Keratinocyte (primary cell): ENCODE measurements at regions not wholly inside any gene's neighbourhood (a gene's known extent, or its start where the extent isn't known, plus 50 kb on each side); places are given as distances from the start of the nearest gene placed in this dataset.

Experiments used
- DNase-seq: peaks from one replicate; pipeline ENCODE4 v3.0.0-alpha.2; 2011; ENCODE audit warnings: low read depth, missing footprints, low spot score
- FAIRE-seq: peaks from 2 replicates; lab custom pipeline; 2011; peaks lifted over from hg19 to GRCh38; lab: Jason Lieb, UNC
- H2AFZ ChIP-seq: 2 replicates; pipeline ENCODE4 v1.6.0; 2012; ENCODE audit warnings: low read length, control low read depth, inconsistent platforms; ENCODE audit not compliant: control insufficient read depth
- H3K27ac ChIP-seq: 2 replicates; pipeline ENCODE4 v1.5.1; 2011; ENCODE audit warnings: low read length; ENCODE audit not compliant: control insufficient read depth, insufficient read depth
- H3K27me3 ChIP-seq: 3 replicates; pipeline ENCODE4 v1.6.0; 2011; ENCODE audit warnings: low read length; ENCODE audit not compliant: control insufficient read depth, insufficient read depth; ENCODE audit errors: extremely low read depth
- H3K36me3 ChIP-seq, 2 experiments: 2 replicates in 1 of 2; 3 replicates in 1 of 2; pipeline ENCODE4 v1.5.1; 2011; ENCODE audit warnings: low read length in 2 of 2, mild to moderate bottlenecking in 1 of 2; ENCODE audit not compliant: control insufficient read depth in 2 of 2, insufficient read depth in 2 of 2; ENCODE audit errors: extremely low read depth in 1 of 2
- H3K4me1 ChIP-seq: 3 replicates; pipeline ENCODE4 v1.5.1; 2011; ENCODE audit warnings: low read length; ENCODE audit not compliant: control insufficient read depth, insufficient read depth; ENCODE audit errors: extremely low read depth
- H3K4me2 ChIP-seq: 3 replicates; pipeline ENCODE4 v1.6.0; 2011; ENCODE audit warnings: low read depth, low read length; ENCODE audit not compliant: control insufficient read depth, insufficient read depth; ENCODE audit errors: extremely low read depth
- H3K4me3 ChIP-seq, 3 experiments: fragments of 200-600 bp in 1 of 3; sonication (generic) in 1 of 3; 2 replicates in 2 of 3; 3 replicates in 1 of 3; pipeline ENCODE4 v1.5.1; 2011 to 2016; ENCODE audit warnings: low read length in 3 of 3, mild to moderate bottlenecking in 3 of 3, control low read depth in 2 of 3, inconsistent platforms in 1 of 3, low read depth in 1 of 3, mixed read lengths in 1 of 3, mixed run types in 1 of 3, moderate library complexity in 1 of 3; ENCODE audit not compliant: control insufficient read depth in 2 of 3, insufficient read depth in 2 of 3; ENCODE audit errors: extremely low read depth in 1 of 3
- H3K79me2 ChIP-seq: 2 replicates; pipeline ENCODE4 v1.6.0; 2012; ENCODE audit warnings: low read length; ENCODE audit not compliant: control insufficient read depth, insufficient read depth
- H3K9ac ChIP-seq: 3 replicates; pipeline ENCODE4 v1.6.0; 2011; ENCODE audit warnings: low read length; ENCODE audit not compliant: control insufficient read depth, insufficient read depth; ENCODE audit errors: extremely low read depth
- H3K9me1 ChIP-seq: 3 replicates; pipeline ENCODE4 v1.6.0; 2011; ENCODE audit warnings: low read length; ENCODE audit not compliant: control insufficient read depth, insufficient read depth; ENCODE audit errors: extremely low read depth
- H3K9me3 ChIP-seq: 2 replicates; pipeline ENCODE4 v1.5.1; 2012; ENCODE audit warnings: low read depth, low read length; ENCODE audit not compliant: control insufficient read depth
- H4K20me1 ChIP-seq: 3 replicates; pipeline ENCODE4 v1.6.0; 2011; ENCODE audit warnings: low read length; ENCODE audit not compliant: control insufficient read depth, insufficient read depth; ENCODE audit errors: extremely low read depth
- EZH2 ChIP-seq: IDR thresholded peaks from one replicate; pipeline ENCODE4 v1.6.1; 2012; ENCODE audit warnings: inconsistent platforms, mild to moderate bottlenecking, low read length, moderate library complexity
- dilution Hi-C: fragments of 300-500 bp; cut with MboI; formaldehyde crosslinking; loops from one replicate; pipeline ENCODE4 v1.7.0; 2020; ENCODE audit warnings: low sequenced_read_pairs; ENCODE audit not compliant: extremely low pct_ligation_motif_present
- TF ChIP-seq, protein P1 (sequence below), 3 experiments: IDR thresholded peaks in 1 of 3; conservative IDR thresholded peaks in 1 of 3; optimal IDR thresholded peaks in 1 of 3; 2 replicates in 2 of 3; 3 replicates in 1 of 3; pipeline versions ENCODE3 to v1.5.1; 2011; ENCODE audit warnings: low read length in 3 of 3, mild to moderate bottlenecking in 3 of 3, moderate library complexity in 2 of 3, control low read depth in 1 of 3, inconsistent platforms in 1 of 3; ENCODE audit not compliant: insufficient read depth in 2 of 3; ENCODE audit errors: extremely low read depth in 1 of 3

DNA sequence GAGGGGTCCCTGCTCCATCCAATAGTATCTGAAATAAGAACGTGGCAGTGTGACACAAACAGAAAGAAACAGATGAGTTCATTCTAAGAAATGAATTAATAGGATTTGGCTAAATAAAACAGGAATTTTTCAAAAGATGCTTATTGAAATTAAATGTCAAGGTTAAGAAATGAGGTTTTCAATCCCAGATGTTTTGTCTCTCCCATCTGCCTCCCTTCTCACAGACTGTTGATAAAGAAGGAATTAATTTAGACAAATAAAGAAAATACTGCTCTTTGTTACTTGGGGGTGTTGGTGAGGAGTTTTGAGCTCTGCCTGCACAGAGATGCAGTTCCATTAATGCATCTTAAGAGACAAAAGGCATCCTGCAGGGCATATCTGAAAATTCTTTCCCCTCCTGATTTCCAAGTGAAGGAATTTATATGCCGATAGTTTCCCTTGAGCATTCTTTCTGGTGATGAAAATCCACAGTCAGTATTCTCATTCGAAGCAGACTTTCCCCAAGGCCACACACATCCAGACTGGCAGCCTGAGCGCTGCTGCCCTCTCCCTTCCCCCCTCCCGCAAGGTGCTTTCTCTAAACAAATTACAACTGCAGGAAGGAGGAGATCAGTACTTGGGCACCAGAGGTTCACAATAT, 385.4 kb upstream of the RND3 start:
- Histone ChIP-seq H3K79me2 (no peaks in the 10 kb centered on the region), H3K9me1 (no peaks in the 10 kb centered on the region), H3K9ac (no peak overlapping the region), H4K20me1 (no peaks in the 10 kb centered on the region), H3K27ac (no peak overlapping the region), H3K27me3 (no peaks in the 10 kb centered on the region), H3K4me3 (no peak overlapping the region), H3K4me2 (no peak overlapping the region), H2AFZ (no peak overlapping the region), H3K9me3 (no peaks in the 10 kb centered on the region), H3K36me3 (no peaks in the 10 kb centered on the region), H3K4me1 (no peaks in the 10 kb centered on the region)
- FAIRE-seq (no peak), DNase-seq (no peak)
- TF ChIP-seq EZH2, result no peak
- TF ChIP-seq, protein P1, sequence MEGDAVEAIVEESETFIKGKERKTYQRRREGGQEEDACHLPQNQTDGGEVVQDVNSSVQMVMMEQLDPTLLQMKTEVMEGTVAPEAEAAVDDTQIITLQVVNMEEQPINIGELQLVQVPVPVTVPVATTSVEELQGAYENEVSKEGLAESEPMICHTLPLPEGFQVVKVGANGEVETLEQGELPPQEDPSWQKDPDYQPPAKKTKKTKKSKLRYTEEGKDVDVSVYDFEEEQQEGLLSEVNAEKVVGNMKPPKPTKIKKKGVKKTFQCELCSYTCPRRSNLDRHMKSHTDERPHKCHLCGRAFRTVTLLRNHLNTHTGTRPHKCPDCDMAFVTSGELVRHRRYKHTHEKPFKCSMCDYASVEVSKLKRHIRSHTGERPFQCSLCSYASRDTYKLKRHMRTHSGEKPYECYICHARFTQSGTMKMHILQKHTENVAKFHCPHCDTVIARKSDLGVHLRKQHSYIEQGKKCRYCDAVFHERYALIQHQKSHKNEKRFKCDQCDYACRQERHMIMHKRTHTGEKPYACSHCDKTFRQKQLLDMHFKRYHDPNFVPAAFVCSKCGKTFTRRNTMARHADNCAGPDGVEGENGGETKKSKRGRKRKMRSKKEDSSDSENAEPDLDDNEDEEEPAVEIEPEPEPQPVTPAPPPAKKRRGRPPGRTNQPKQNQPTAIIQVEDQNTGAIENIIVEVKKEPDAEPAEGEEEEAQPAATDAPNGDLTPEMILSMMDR (optimal IDR thresholded peaks at IDR 0.05 in 1 of 3, IDR thresholded peaks at IDR 0.05 in 1 of 3, conservative IDR thresholded peaks at IDR 0.05 in 1 of 3; ENCODE audit: extremely low read depth in 1 of 3, insufficient read depth in 2 of 3, low read length in 3 of 3), result peak in 1 of 3 experiments; percentile 3
- dilution Hi-C loops, result no loop called here

- H3K4me2 ChIP-seq, result no peak overlapping the region
- FAIRE-seq (no peak), DNase-seq (no peak)
- no peak overlapping the region for H3K27ac ChIP-seq
- H3K9me3 ChIP-seq, result no peaks in the 10 kb centered on the region
- H4K20me1 ChIP-seq, result no peaks in the 10 kb centered on the region
- no peaks in the 10 kb centered on the region for H3K9me1 ChIP-seq
- H3K36me3 ChIP-seq, result no peaks in the 10 kb centered on the region
- no peak for TF ChIP-seq EZH2
- TF ChIP-seq, protein P1 (optimal IDR thresholded peaks at IDR 0.05 in 1 of 3, IDR thresholded peaks at IDR 0.05 in 1 of 3, conservative IDR thresholded peaks at IDR 0.05 in 1 of 3; ENCODE audit: extremely low read depth in 1 of 3, insufficient read depth in 2 of 3, low read length in 3 of 3), result no peak
- dilution Hi-C loops, result no loop called here
- no peaks in the 10 kb centered on the region for H3K4me1 ChIP-seq
- no peaks in the 10 kb centered on the region for H3K27me3 ChIP-seq
- no peaks in the 10 kb centered on the region for H3K79me2 ChIP-seq
- H3K9ac ChIP-seq, result no peak overlapping the region
- no peak overlapping the region for H2AFZ ChIP-seq
- H3K4me3 ChIP-seq, result no peak overlapping the region
These were observed 379.0 kb upstream of the RND3 start for GRCh38 chr2:150866431-150866830.
